SW 1271 (cell line): ENCODE measurements at regions not wholly inside any gene's neighbourhood (a gene's known extent, or its start where the extent isn't known, plus 50 kb on each side); places are given as distances from the start of the nearest gene placed in this dataset.
"Not testable (repeated sequence)": the region's sequence is repeated elsewhere in the genome, so short reads cannot be mapped to it uniquely, and the experiment has no call there.

Experiments
- DNase-seq, 2 experiments: peaks; one replicate each; lab custom pipeline; 2025; lab: John Stamatoyannopoulos, UW

- DNase-seq = no peak
Observed at GRCh38 chr1:181202986-181203555, 114.6 kb downstream of the IER5 start.

- no peak for DNase-seq
Observed at GRCh38 chr1:181204530-181204929, 116.0 kb downstream of the IER5 start.

GRCh38 chr1:181205901-181206300 is 117.4 kb downstream of the IER5 start:
- no peak for DNase-seq

- no peak for DNase-seq
Observed at GRCh38 chr1:181206513-181206912, 118.0 kb downstream of the IER5 start.

GRCh38 chr1:181206979-181207790 is 118.7 kb downstream of the IER5 start:
- no peak for DNase-seq

- DNase-seq = no peak
Observed at GRCh38 chr1:181208083-181208482, 119.6 kb downstream of the IER5 start.

- DNase-seq = no peak
Observed at GRCh38 chr1:181208967-181209366, 120.5 kb downstream of the IER5 start.

- DNase-seq = no peak
Observed at GRCh38 chr1:181213056-181213455, 124.6 kb downstream of the IER5 start.

- no peak for DNase-seq
Observed at GRCh38 chr1:181216591-181216994, 128.1 kb downstream of the IER5 start.

GRCh38 chr1:181219938-181220337 is 131.4 kb downstream of the IER5 start:
- no peak for DNase-seq

- DNase-seq = no peak
Observed at GRCh38 chr1:181221078-181221477, 132.6 kb downstream of the IER5 start.

GRCh38 chr1:181222972-181223505 is 134.5 kb downstream of the IER5 start:
- no peak for DNase-seq

- DNase-seq = not testable (repeated sequence)
Observed at GRCh38 chr1:181226728-181227127, 138.2 kb downstream of the IER5 start.

GRCh38 chr1:181239086-181239485 is 150.6 kb downstream of the IER5 start:
- DNase-seq = no peak

GRCh38 chr1:181246320-181246719 is 157.8 kb downstream of the IER5 start:
- not testable (repeated sequence) for DNase-seq

GRCh38 chr1:181248361-181248760 is 159.9 kb downstream of the IER5 start:
- DNase-seq = not testable (repeated sequence)

- DNase-seq = no peak
Observed at GRCh38 chr1:181249186-181249585, 160.7 kb downstream of the IER5 start.

GRCh38 chr1:181250038-181250437 is 161.5 kb downstream of the IER5 start:
- no peak for DNase-seq

GRCh38 chr1:181251001-181251712 is 162.7 kb downstream of the IER5 start:
- peak in 1 of 2 experiments; percentile 59 for DNase-seq

- no peak for DNase-seq
Observed at GRCh38 chr1:181251713-181252075, 163.2 kb downstream of the IER5 start.

GRCh38 chr1:181253601-181254000 is 165.1 kb downstream of the IER5 start:
- DNase-seq = not testable (repeated sequence)

- peak; percentile 62 to 79 for DNase-seq
Observed at GRCh38 chr1:181255270-181255929, 166.9 kb downstream of the IER5 start.
